ENCODE measurements at regions not wholly inside any gene's neighbourhood (a gene's known extent, or its start where the extent isn't known, plus 50 kb on each side); places are given as distances from the start of the nearest gene placed in this dataset.

DNA sequence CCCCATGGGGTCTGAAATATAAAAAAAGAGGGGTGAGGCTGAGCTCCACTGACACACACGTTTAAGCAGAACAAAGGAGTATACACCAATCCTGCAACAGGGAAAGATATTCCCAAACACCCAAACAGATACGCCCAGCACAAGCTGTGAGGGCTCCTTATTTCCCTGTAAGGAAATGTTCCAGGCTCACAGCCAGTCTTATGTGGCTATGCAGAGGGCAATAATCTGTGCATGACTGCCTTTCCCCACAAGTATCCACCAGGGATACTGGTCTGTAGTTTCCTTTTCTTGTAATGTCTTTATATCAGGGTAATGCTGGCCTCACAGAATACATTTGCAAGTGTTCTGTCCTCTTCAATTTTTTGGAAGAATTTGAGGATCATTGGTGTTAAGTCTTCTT is 141.7 kb upstream of the DAAM1 start:
- Histone ChIP-seq H3K27ac (ENCODE audit: low read length in 2 of 2) (no peak overlapping the region), H3K27me3 (replicated peaks in 1 of 4; ENCODE audit: control extremely low read depth in 1 of 4, control insufficient read depth in 3 of 4, insufficient read depth in 4 of 4, low read length in 3 of 4) (no peaks in the 10 kb centered on the region), H4K20me1 (ENCODE audit: control insufficient read depth, insufficient read depth, low read length, poor library complexity, severe bottlenecking) (no peaks in the 10 kb centered on the region), H2AFZ (ENCODE audit: insufficient read depth, low read depth, low read length, poor library complexity, severe bottlenecking) (no peak overlapping the region), H3K9me3 (ENCODE audit: control extremely low read depth in 1 of 3, control insufficient read depth in 2 of 3, insufficient read depth in 1 of 3, low read length in 2 of 3) (no peaks in the 10 kb centered on the region), H3K4me2 (replicated peaks; ENCODE audit: low read depth, low read length, poor library complexity, severe bottlenecking) (no peak overlapping the region), H3K4me1 (ENCODE audit: control insufficient read depth in 2 of 2, insufficient read depth in 2 of 2, low read length in 2 of 2) (no peaks in the 10 kb centered on the region), H3K79me2 (ENCODE audit: control insufficient read depth, insufficient read depth, low read length) (no peaks in the 10 kb centered on the region), H3K4me3 (ENCODE audit: control extremely low read depth in 1 of 5, extremely low read depth in 1 of 5, insufficient read depth in 1 of 5, low read depth in 2 of 5, low read length in 4 of 5) (no peak overlapping the region), H3K36me3 (replicated peaks in 1 of 2; ENCODE audit: control extremely low read depth in 1 of 2, control insufficient read depth in 1 of 2, extremely low read depth in 1 of 2, insufficient read depth in 2 of 2, low read length in 1 of 2) (no peaks in the 10 kb centered on the region), H3K9ac (ENCODE audit: low read length) (no peak overlapping the region)
- Mint-ChIP-seq H3K27ac (no peak overlapping the region), H3K4me1 (no peaks in the 10 kb centered on the region), H3K27me3 (peaks cover 20% of the 10 kb centered on the region), H3K9me3 (ENCODE audit: insufficient read depth) (peaks cover under 1% of the 10 kb centered on the region), H3K4me3 (no peak overlapping the region)
- POLR2A ChIA-PET: no interaction called here
- intact Hi-C loops (cut with micrococcal nuclease): no loop called here
- WGBS (ENCODE audit: insufficient coverage): 86% methylated on average over 2 of the region's 2 CpGs
- TF ChIP-seq, protein P1, sequence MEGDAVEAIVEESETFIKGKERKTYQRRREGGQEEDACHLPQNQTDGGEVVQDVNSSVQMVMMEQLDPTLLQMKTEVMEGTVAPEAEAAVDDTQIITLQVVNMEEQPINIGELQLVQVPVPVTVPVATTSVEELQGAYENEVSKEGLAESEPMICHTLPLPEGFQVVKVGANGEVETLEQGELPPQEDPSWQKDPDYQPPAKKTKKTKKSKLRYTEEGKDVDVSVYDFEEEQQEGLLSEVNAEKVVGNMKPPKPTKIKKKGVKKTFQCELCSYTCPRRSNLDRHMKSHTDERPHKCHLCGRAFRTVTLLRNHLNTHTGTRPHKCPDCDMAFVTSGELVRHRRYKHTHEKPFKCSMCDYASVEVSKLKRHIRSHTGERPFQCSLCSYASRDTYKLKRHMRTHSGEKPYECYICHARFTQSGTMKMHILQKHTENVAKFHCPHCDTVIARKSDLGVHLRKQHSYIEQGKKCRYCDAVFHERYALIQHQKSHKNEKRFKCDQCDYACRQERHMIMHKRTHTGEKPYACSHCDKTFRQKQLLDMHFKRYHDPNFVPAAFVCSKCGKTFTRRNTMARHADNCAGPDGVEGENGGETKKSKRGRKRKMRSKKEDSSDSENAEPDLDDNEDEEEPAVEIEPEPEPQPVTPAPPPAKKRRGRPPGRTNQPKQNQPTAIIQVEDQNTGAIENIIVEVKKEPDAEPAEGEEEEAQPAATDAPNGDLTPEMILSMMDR (IDR thresholded peaks at IDR 0.05): no peak
- TF ChIP-seq EZH2 (IDR thresholded peaks at IDR 0.05; ENCODE audit: borderline replicate concordance, insufficient read depth, low read depth, low read length, poor library complexity, severe bottlenecking): no peak
- no peak for ATAC-seq (ENCODE audit: low read depth)
- CTCF ChIA-PET: no interaction called here
- no peak for DNase-seq

GRCh38 chr14:59055006-59055405 is 133.5 kb upstream of the DAAM1 start:
- TF ChIP-seq, protein P1 (IDR thresholded peaks at IDR 0.05): no peak
- TF ChIP-seq EZH2 (IDR thresholded peaks at IDR 0.05; ENCODE audit: borderline replicate concordance, insufficient read depth, low read depth, low read length, poor library complexity, severe bottlenecking): no peak
- ATAC-seq (ENCODE audit: low read depth) (no peak), DNase-seq (no peak)
- Histone ChIP-seq H3K9ac (ENCODE audit: low read length) (no peak overlapping the region), H3K4me2 (replicated peaks; ENCODE audit: low read depth, low read length, poor library complexity, severe bottlenecking) (no peak overlapping the region), H2AFZ (ENCODE audit: insufficient read depth, low read depth, low read length, poor library complexity, severe bottlenecking) (no peak overlapping the region), H3K79me2 (ENCODE audit: control insufficient read depth, insufficient read depth, low read length) (no peaks in the 10 kb centered on the region), H4K20me1 (ENCODE audit: control insufficient read depth, insufficient read depth, low read length, poor library complexity, severe bottlenecking) (no peaks in the 10 kb centered on the region), H3K9me3 (ENCODE audit: control extremely low read depth in 1 of 3, control insufficient read depth in 2 of 3, insufficient read depth in 1 of 3, low read length in 2 of 3) (peaks cover 0 to 4% (median 3%) of the 10 kb centered on the region in 3 donors), H3K27ac (ENCODE audit: low read length in 2 of 2) (no peak overlapping the region), H3K4me3 (ENCODE audit: control extremely low read depth in 1 of 5, extremely low read depth in 1 of 5, insufficient read depth in 1 of 5, low read depth in 2 of 5, low read length in 4 of 5) (no peak overlapping the region), H3K36me3 (replicated peaks in 1 of 2; ENCODE audit: control extremely low read depth in 1 of 2, control insufficient read depth in 1 of 2, extremely low read depth in 1 of 2, insufficient read depth in 2 of 2, low read length in 1 of 2) (no peaks in the 10 kb centered on the region), H3K27me3 (replicated peaks in 1 of 4; ENCODE audit: control extremely low read depth in 1 of 4, control insufficient read depth in 3 of 4, insufficient read depth in 4 of 4, low read length in 3 of 4) (no peaks in the 10 kb centered on the region), H3K4me1 (ENCODE audit: control insufficient read depth in 2 of 2, insufficient read depth in 2 of 2, low read length in 2 of 2) (no peaks in the 10 kb centered on the region)
- ChIA-PET CTCF (interaction anchor here (0.6 to 1.3 kb wide), 3 partner anchors 546 to 557 kb away, joined by 3 to 20 read pairs (median 6); no protein-coding TSS in a partner anchor), POLR2A (no interaction called here)
- Mint-ChIP-seq H3K27ac (no peak overlapping the region), H3K4me1 (no peaks in the 10 kb centered on the region), H3K9me3 (ENCODE audit: insufficient read depth) (peaks cover 3% of the 10 kb centered on the region), H3K27me3 (peaks cover 15% of the 10 kb centered on the region), H3K4me3 (no peak overlapping the region)
- intact Hi-C loops (cut with micrococcal nuclease): no loop called here
- no CpG with 5 or more reads among the region's 1 CpG for WGBS (ENCODE audit: insufficient coverage)

All from B cell (primary cell).